PC-9 (cell line): ENCODE measurements at regions not wholly inside any gene's neighbourhood (a gene's known extent, or its start where the extent isn't known, plus 50 kb on each side); places are given as distances from the start of the nearest gene placed in this dataset.
"Not testable (repeated sequence)": the region's sequence is repeated elsewhere in the genome, so short reads cannot be mapped to it uniquely, and the experiment has no call there.

Experiments used
- CTCF ChIP-seq: fragments of 200-600 bp; sonication (generic); conservative IDR thresholded peaks from 2 replicates; pipeline ENCODE4 v1.6.1; 2017; ENCODE audit warnings: mixed run types, antibody characterized with exemption, mild to moderate bottlenecking, moderate library complexity
- EZH2 ChIP-seq: fragments of 200-600 bp; sonication (generic); IDR thresholded peaks from 2 replicates; pipeline ENCODE4 v1.8.0; 2017; ENCODE audit warnings: antibody characterized with exemption, low read depth

GRCh38 chr9:61853624-61854259 lies 663.9 kb downstream of the SPATA31A7 start:
- TF ChIP-seq CTCF, EZH2: not testable (repeated sequence)
